ENCODE measurements at regions not wholly inside any gene's neighbourhood (a gene's known extent, or its start where the extent isn't known, plus 50 kb on each side); places are given as distances from the start of the nearest gene placed in this dataset.

GRCh38 chr10:78175444-78176015 lies 141.9 kb downstream of the RPS24 start:
- no peaks in the 10 kb centered on the region for H3K4me1 Mint-ChIP-seq
- ATAC-seq (no peak), DNase-seq (ENCODE audit: low spot score in 2 of 2) (no peak)
- H3K36me3 Mint-ChIP-seq = no peaks in the 10 kb centered on the region
- H3K9me3 Mint-ChIP-seq = no peaks in the 10 kb centered on the region
- no peak overlapping the region for H3K27ac Mint-ChIP-seq
- no peak overlapping the region for H3K4me3 Mint-ChIP-seq

DNA sequence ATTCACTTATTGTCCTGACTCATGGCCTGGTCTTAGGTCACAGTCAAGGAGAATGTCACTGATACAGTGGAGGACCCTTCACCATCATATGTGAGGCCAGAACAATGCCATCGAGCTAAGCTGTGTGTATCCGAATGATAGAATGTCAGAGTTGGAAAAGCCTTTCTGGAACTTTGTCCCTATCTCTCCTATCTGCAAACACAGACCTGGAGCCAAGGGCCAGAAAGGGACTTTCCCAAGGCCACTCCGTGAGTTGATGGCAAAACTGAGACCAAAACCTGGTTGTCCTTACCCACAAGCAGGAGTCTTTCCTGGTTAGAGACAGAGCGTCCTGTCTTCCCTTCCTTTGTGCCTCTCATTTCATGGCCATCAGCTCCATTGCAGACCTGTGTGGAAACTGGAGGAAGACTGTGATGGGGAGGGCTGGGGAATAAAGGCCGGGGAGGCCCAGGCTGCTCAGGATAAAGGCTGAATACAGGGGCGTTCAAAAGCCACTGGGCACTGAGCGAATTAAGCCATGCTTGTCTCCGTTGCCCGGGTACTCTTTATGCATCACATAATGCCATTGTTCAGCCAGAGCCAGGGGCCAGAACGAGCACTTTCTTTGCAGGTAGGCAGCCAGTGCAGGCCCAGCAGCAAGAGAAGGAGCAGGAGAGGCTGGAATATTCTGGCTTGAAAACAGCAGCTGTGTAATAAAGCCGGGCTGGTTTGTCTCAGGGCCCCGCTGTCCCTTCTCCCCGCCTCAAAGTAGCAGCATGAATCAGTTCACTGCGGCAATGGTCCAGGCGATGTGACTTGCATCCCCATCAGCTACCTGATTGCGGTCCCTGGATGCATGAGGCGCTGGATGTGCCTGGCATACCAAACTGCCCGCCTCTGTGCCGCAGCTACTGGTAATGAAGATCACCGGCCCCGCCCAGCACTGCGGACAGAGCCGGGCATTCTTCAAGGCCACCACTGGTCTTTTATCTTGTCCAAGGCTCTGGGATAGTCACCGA lies 143.0 kb downstream of the RPS24 start:
- H3K9me3 Mint-ChIP-seq = no peaks in the 10 kb centered on the region
- no peaks in the 10 kb centered on the region for H3K4me1 Mint-ChIP-seq
- no peak overlapping the region for H3K4me3 Mint-ChIP-seq
- ATAC-seq (no peak), DNase-seq (ENCODE audit: low spot score in 2 of 2) (no peak)
- no peak overlapping the region for H3K27ac Mint-ChIP-seq
- H3K36me3 Mint-ChIP-seq = no peaks in the 10 kb centered on the region

DNA sequence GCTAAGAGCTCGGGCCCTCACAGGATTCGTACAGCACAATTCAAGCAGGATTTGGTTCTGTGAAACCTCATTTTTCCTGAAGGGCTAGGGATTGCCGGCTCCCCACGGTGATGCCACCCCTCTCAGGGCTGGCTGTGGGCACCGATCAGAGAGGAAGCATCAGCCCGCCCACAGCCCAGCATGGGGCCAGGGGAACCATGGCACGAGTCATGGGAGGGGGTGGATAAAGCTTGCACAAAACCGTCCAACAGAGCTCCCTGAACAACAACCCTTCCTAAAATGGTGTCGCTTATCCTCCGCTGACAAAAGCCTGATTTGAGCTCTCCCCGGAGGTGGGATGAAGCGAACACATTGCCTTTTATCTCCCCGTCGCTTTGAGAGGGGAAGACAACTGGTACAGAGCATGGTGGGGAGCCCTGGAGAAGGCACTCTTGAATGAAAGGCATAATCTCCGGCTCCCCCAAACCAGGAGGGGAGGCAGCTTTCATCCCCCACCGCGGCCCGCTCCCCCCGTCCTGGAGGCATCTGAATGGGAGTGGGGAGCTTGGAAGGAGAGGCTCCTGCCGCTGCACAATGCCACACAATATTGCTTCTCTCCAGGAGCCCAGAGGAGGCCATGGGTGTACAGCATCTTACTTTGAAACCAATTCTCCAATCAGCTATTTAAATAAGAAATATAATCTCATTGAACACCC lies 144.0 kb downstream of the RPS24 start:
- ATAC-seq = no peak
- Mint-ChIP-seq H3K4me1 (no peaks in the 10 kb centered on the region), H3K9me3 (no peaks in the 10 kb centered on the region), H3K4me3 (no peak overlapping the region), H3K36me3 (no peaks in the 10 kb centered on the region), H3K27ac (no peak overlapping the region)
- no peak for DNase-seq (ENCODE audit: low spot score in 2 of 2)

DNA sequence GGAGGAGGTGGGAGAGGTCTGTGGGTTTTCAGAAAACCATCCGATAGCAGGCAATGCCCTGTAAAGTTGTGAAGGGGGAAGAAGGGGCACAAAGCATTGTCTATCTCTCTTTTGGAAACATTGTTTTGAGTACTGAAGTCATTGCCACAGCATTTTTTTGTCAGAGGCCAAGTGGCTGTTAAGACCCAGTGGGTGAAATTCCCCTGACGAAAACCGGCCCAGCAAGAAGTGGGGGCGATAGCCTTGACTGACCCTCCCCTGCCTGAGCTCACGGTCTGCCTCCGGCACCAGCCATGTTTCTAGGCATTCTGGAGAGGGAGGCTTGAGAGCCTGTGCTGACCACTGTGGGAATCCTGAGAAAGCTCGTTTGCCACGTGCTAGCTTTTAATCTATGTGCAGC lies 144.7 kb downstream of the RPS24 start:
- no peaks in the 10 kb centered on the region for H3K36me3 Mint-ChIP-seq
- ATAC-seq (no peak), DNase-seq (ENCODE audit: low spot score in 2 of 2) (no peak)
- H3K4me3 Mint-ChIP-seq = no peak overlapping the region
- no peaks in the 10 kb centered on the region for H3K9me3 Mint-ChIP-seq
- H3K4me1 Mint-ChIP-seq = no peaks in the 10 kb centered on the region
- H3K27ac Mint-ChIP-seq = no peak overlapping the region

DNA sequence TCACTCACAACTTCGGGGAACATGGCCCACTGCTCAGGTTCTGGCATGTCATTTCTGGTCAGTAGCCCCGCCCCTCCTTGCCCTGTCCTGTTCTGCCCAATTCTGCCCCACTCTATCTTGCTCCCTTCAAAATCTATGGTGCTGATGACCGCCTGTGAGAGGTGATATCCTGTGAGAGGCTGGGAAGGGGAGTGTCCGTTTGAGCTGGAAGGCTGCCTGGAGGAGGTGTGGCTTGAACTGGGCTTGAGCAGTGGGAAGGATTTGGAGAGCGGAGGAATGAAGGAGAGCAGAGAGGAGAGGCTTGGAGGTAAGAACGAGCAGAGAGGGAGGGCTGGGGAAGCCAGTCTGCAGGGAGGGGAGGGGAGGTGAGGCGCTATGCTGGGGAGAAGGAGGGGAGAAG lies 145.3 kb downstream of the RPS24 start:
- no peaks in the 10 kb centered on the region for H3K9me3 Mint-ChIP-seq
- ATAC-seq = no peak
- no peaks in the 10 kb centered on the region for H3K36me3 Mint-ChIP-seq
- no peak for DNase-seq (ENCODE audit: low spot score in 2 of 2)
- H3K4me1 Mint-ChIP-seq = no peaks in the 10 kb centered on the region
- H3K4me3 Mint-ChIP-seq = no peak overlapping the region
- no peak overlapping the region for H3K27ac Mint-ChIP-seq

- Mint-ChIP-seq H3K4me3 (no peak overlapping the region), H3K9me3 (no peaks in the 10 kb centered on the region), H3K27ac (no peak overlapping the region), H3K36me3 (no peaks in the 10 kb centered on the region), H3K4me1 (no peaks in the 10 kb centered on the region)
- DNase-seq (ENCODE audit: low spot score in 2 of 2) (no peak), ATAC-seq (no peak)
Observed at GRCh38 chr10:78179886-78180705, 146.4 kb downstream of the RPS24 start.

DNA sequence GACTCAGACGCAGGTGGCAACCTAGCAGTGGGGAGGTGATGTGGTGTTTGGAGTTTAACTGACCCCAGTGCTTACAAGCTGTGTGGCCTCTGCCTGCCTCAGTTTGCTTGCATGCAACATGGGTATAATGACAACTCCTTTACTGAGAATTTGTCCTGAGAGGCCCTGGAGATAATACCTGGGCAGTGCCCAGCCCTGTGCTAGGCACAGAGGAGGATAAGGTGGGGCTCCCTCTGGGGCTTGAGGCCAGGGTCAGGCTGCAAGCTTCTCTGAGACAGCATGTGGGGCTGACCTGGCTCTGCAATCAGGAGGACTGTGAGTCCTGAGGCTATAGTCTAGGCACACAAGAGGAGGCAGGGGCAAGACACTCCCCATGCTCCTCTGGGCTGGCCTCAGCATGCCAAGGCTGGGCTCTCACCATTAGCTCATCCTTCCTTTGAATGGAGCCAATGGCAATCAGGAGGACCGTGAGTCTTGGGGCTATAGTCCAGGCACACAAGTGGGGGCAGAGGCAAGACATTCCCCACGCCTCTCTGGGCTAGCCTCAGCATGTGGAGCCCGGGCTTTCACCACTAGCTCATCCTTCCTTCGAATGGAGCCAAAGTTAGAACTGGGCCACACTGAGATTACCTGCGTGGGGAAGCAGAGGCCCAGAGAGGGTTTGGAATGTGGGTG lies 147.9 kb downstream of the RPS24 start:
- no peaks in the 10 kb centered on the region for H3K9me3 Mint-ChIP-seq
- H3K4me3 Mint-ChIP-seq = no peak overlapping the region
- H3K4me1 Mint-ChIP-seq = no peaks in the 10 kb centered on the region
- H3K27ac Mint-ChIP-seq = no peak overlapping the region
- H3K36me3 Mint-ChIP-seq = no peaks in the 10 kb centered on the region
- DNase-seq (ENCODE audit: low spot score in 2 of 2) = no peak
- ATAC-seq = no peak

DNA sequence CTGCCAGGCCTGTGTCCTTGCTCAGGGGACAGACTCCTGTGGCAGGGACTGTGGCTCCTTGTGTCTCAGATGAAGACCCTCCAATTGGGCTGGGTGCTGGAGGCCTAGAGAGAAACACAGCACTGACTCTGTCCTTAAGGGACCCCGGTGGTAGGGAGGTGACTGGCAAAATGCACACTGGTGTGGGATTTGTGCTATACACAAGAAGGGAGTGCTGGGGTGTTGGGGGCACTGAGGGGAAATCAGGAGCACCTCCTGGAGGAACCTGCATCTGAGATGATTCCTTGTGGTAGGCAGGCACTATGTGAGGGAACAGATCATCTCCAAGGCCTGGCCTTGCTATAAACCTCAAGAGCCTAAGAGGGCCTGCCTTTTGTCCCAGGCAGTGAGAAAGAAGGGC lies 149.2 kb downstream of the RPS24 start:
- Mint-ChIP-seq H3K4me3 (no peak overlapping the region), H3K4me1 (no peaks in the 10 kb centered on the region), H3K36me3 (no peaks in the 10 kb centered on the region), H3K27ac (no peak overlapping the region), H3K9me3 (no peaks in the 10 kb centered on the region)
- no peak for ATAC-seq
- DNase-seq (ENCODE audit: low spot score in 2 of 2) = no peak

DNA sequence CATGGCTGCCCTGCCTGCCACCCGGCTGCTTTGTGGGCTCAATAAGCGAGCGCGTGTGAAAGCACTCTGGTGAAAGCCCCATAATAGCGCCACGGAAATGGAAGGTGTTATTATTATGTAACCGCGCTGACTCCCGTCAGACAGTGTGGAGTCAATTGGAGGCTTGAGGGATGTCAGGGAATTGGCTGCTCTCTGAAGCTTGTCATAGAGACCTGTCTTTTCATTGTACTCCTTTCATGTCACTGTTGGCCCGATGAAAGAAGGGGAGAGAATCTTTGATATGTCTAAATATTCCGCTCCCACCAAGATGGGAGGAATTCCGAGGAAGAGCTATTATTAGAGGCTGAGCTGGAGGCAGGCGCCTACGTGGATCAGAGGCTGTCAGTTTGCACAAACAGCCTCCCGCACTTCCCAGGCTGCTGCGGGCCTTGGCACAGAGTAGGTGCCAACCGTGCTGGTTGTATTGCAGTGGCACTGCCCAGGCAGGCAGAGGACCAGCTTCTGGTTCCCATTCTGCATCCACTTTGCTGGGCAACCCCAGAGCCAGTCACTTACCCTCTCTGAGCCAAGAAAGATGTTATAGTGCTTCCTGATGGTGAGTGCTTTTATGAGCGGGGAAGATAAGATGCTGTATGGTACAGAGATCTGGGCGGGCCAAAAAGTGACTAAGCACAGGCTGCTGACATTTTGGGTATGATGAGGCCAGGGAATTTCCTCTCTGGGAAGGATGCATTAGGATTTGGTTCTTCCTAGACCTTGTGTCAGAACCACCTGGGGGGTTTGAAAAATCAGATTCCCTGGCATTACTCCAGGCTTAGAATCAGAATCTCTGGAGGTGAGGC lies 151.4 kb downstream of the RPS24 start:
- Mint-ChIP-seq H3K9me3 (no peaks in the 10 kb centered on the region), H3K4me3 (no peak overlapping the region), H3K36me3 (no peaks in the 10 kb centered on the region), H3K4me1 (no peaks in the 10 kb centered on the region), H3K27ac (no peak overlapping the region)
- DNase-seq (ENCODE audit: low spot score in 2 of 2) (no peak), ATAC-seq (no peak)

GRCh38 chr10:78185693-78186055 lies 152.0 kb downstream of the RPS24 start:
- Mint-ChIP-seq H3K4me1 (no peaks in the 10 kb centered on the region), H3K4me3 (no peak overlapping the region), H3K9me3 (no peaks in the 10 kb centered on the region), H3K27ac (no peak overlapping the region), H3K36me3 (no peaks in the 10 kb centered on the region)
- DNase-seq (ENCODE audit: low spot score in 2 of 2) (no peak), ATAC-seq (no peak)

- Mint-ChIP-seq H3K36me3 (no peaks in the 10 kb centered on the region), H3K4me3 (no peak overlapping the region), H3K9me3 (no peaks in the 10 kb centered on the region), H3K27ac (no peak overlapping the region), H3K4me1 (no peaks in the 10 kb centered on the region)
- ATAC-seq (no peak), DNase-seq (ENCODE audit: low spot score in 2 of 2) (no peak)
Observed at GRCh38 chr10:78186572-78186971, 152.9 kb downstream of the RPS24 start.

DNA sequence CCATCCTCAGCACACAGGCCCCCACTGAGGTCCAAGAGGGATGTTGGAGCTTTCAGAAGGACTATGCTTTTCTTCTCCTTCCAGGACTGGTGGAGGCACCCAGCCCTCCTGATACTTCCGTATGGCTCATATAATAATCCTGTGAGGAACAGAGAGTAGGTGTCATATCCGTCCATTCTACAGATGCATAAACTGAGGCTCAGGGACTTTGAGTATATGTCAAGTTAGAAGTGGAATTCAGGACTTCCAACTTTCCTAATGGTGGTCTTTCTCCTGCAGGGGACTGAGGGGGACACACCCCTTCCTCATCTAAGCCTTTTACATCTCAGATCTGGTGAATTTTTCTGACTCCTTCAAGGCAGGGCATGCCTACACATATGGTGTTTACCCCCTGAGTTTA lies 153.7 kb downstream of the RPS24 start:
- H3K27ac Mint-ChIP-seq = no peak overlapping the region
- DNase-seq (ENCODE audit: low spot score in 2 of 2) = no peak
- H3K4me3 Mint-ChIP-seq = no peak overlapping the region
- H3K36me3 Mint-ChIP-seq = no peaks in the 10 kb centered on the region
- no peak for ATAC-seq
- no peaks in the 10 kb centered on the region for H3K9me3 Mint-ChIP-seq
- H3K4me1 Mint-ChIP-seq = no peaks in the 10 kb centered on the region

DNA sequence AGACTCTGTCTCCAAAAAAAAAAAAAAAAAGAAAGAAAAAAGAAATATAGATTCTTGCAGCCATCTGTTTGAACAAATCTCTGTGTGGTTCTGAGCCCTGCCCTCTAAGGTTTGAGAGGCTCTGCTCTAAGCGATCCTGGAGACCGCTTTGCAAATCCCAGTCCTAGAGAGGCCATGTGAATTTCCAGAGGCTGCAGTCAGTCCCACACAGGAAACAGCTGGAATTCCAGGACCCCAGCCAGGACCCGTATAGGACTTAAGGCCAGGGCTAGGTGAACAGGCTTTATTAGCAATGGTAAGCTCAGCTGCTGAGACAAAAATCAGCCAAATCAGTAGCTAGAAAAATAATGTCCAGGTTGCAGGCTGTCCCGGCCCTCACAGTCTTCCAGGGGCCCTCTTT lies 154.8 kb downstream of the RPS24 start:
- H3K36me3 Mint-ChIP-seq = no peaks in the 10 kb centered on the region
- no peak overlapping the region for H3K27ac Mint-ChIP-seq
- no peaks in the 10 kb centered on the region for H3K4me1 Mint-ChIP-seq
- DNase-seq (ENCODE audit: low spot score in 2 of 2) (no peak), ATAC-seq (no peak)
- H3K4me3 Mint-ChIP-seq = no peak overlapping the region
- H3K9me3 Mint-ChIP-seq = peaks cover 6% of the 10 kb centered on the region
